Right lobe of liver (tissue), 6 donors: ENCODE measurements at regions not wholly inside any gene's neighbourhood (a gene's known extent, or its start where the extent isn't known, plus 50 kb on each side); places are given as distances from the start of the nearest gene placed in this dataset.

ENCODE experiments used
- ATAC-seq, 4 donors: fragments of 200-7000 bp; cut with Tn5 transposase; one replicate each; pipeline ENCODE4 v1.9.1; 2020; ENCODE audit warnings: mild to moderate bottlenecking in 4 of 4, moderate library complexity in 4 of 4
- DNase-seq, 3 donors: peaks; one replicate each; pipeline ENCODE4 v3.0.0-alpha.2; 2020
- H3K27ac ChIP-seq, 3 donors: fragments of 200-600 bp; one replicate each; pipeline ENCODE4 v1.8.0; 2022
- H3K27me3 ChIP-seq, 2 donors: fragments of 200-600 bp; one replicate each; pipeline ENCODE4 v1.8.0; 2022
- H3K36me3 ChIP-seq, 4 donors: fragments of 200-600 bp; sonication (generic) in 1 of 4; one replicate each; pipeline versions ENCODE4 v1.5.1 to v1.8.0; 2017 to 2022; ENCODE audit warnings: control low read depth in 1 of 4
- H3K4me1 ChIP-seq, 4 donors: fragments of 200-600 bp; sonication (generic) in 1 of 4; one replicate each; pipeline versions ENCODE4 v1.5.1 to v1.8.0; 2017 to 2022; ENCODE audit warnings: control low read depth in 1 of 4
- H3K4me3 ChIP-seq, 3 donors: fragments of 200-600 bp; one replicate each; pipeline ENCODE4 v1.8.0; 2022
- H3K9me3 ChIP-seq, 4 donors: fragments of 200-600 bp; sonication (generic) in 1 of 4; one replicate each; pipeline versions ENCODE4 v1.5.1 to v1.8.0; 2017 to 2022; ENCODE audit warnings: control low read depth in 1 of 4
- POLR2A ChIP-seq: fragments of 450-650 bp; IDR thresholded peaks from one replicate; pipeline ENCODE4 v1.6.1; 2017; ENCODE audit warnings: antibody characterized with exemption, mild to moderate bottlenecking
- WGBS: methylation state at CpG from one replicate; pipeline ENCODE4 v1.1.6; 2018; ENCODE audit warnings: low coverage, low lambda C conversion rate; ENCODE audit not compliant: insufficient coverage; ENCODE audit errors: missing lambda C conversion rate; 5-methylcytosine and 5-hydroxymethylcytosine counted together
- intact Hi-C, 2 donors: fragments of 100-400 bp; cut with DNase I; formaldehyde crosslinking; loops; one replicate each; pipeline versions ENCODE4 v1.11.2 to v1.14.1; 2022
- TF ChIP-seq, protein P1 (sequence below), 4 donors: fragments of 200-600 bp in 3 of 4; fragments of 450-650 bp in 1 of 4; IDR thresholded peaks; one replicate each; pipeline versions ENCODE4 v1.5.1 to v1.8.0; 2016 to 2022; ENCODE audit warnings: antibody characterized with exemption in 4 of 4, mild to moderate bottlenecking in 2 of 4
- donor health status: DM: no; HTN: yes; CAD: no.
- donor health status: DM: no; HTN: no; CAD: no.
- donor health status: DM: no; HTN: no; CAD: no.
- donor health status: DM: no; HTN: yes; CAD: no.
- donor health status: DM: no; HTN: yes; CAD: no.

- no peak overlapping the region for H3K27ac ChIP-seq
- WGBS: 27% methylated on average over 1 of the region's 1 CpG
- DNase-seq: no peak
- no peaks in the 10 kb centered on the region for H3K9me3 ChIP-seq
- no peaks in the 10 kb centered on the region for H3K4me1 ChIP-seq
- H3K27me3 ChIP-seq: no peaks in the 10 kb centered on the region
- no peak overlapping the region for H3K4me3 ChIP-seq
- no peaks in the 10 kb centered on the region for H3K36me3 ChIP-seq
- intact Hi-C loops: no loop called here
- TF ChIP-seq, protein P1, sequence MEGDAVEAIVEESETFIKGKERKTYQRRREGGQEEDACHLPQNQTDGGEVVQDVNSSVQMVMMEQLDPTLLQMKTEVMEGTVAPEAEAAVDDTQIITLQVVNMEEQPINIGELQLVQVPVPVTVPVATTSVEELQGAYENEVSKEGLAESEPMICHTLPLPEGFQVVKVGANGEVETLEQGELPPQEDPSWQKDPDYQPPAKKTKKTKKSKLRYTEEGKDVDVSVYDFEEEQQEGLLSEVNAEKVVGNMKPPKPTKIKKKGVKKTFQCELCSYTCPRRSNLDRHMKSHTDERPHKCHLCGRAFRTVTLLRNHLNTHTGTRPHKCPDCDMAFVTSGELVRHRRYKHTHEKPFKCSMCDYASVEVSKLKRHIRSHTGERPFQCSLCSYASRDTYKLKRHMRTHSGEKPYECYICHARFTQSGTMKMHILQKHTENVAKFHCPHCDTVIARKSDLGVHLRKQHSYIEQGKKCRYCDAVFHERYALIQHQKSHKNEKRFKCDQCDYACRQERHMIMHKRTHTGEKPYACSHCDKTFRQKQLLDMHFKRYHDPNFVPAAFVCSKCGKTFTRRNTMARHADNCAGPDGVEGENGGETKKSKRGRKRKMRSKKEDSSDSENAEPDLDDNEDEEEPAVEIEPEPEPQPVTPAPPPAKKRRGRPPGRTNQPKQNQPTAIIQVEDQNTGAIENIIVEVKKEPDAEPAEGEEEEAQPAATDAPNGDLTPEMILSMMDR (IDR thresholded peaks at IDR 0.05): no peak
- no peak for TF ChIP-seq POLR2A
- ATAC-seq: no peak
Observed at GRCh38 chr12:78447373-78447772, 417.2 kb upstream of the SYT1 start.

GRCh38 chr12:78448692-78449091 lies 415.9 kb upstream of the SYT1 start:
- WGBS: 59% methylated on average over 2 of the region's 2 CpGs
- H3K27me3 ChIP-seq: no peaks in the 10 kb centered on the region

GRCh38 chr12:78455991-78456390 lies 408.6 kb upstream of the SYT1 start:
- H3K4me3 ChIP-seq: no peak overlapping the region
- no peak for DNase-seq
- H3K27me3 ChIP-seq: no peaks in the 10 kb centered on the region
- intact Hi-C loops: no loop called here
- H3K4me1 ChIP-seq: no peaks in the 10 kb centered on the region
- ATAC-seq: no peak
- WGBS: 38% methylated on average over 1 of the region's 1 CpG
- H3K9me3 ChIP-seq: no peaks in the 10 kb centered on the region
- no peaks in the 10 kb centered on the region for H3K36me3 ChIP-seq
- H3K27ac ChIP-seq: no peak overlapping the region
- no peak for TF ChIP-seq POLR2A
- TF ChIP-seq, protein P1 (IDR thresholded peaks at IDR 0.05): no peak

More at GRCh38 chr12:78448692-78449091, 415.9 kb upstream of the SYT1 start:
- H3K36me3 ChIP-seq: no peaks in the 10 kb centered on the region
- intact Hi-C loops: no loop called here
- no peak for ATAC-seq
- TF ChIP-seq, protein P1 (IDR thresholded peaks at IDR 0.05): no peak
- H3K4me1 ChIP-seq: no peaks in the 10 kb centered on the region
- H3K27ac ChIP-seq: no peak overlapping the region
- DNase-seq: no peak
- no peaks in the 10 kb centered on the region for H3K9me3 ChIP-seq
- no peak overlapping the region for H3K4me3 ChIP-seq

DNA sequence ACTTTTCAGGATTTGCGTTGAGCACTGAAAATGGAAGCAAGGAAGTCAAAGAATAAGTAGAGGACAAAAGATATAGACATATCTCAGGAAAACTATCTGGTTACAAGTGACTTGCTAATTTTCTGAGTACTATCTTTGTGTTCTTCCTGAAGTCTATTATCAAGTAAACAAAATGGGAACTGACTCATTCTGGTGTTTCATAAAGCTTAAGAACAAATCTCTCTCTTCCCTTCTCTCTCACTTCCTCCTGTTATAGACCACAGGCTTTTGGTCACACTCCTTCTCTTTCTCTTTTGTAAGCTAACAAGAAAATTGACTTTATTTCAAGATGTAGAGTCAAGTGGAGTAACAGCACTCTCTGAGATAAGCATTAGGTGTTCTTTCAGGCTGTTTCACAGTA lies 406.6 kb upstream of the SYT1 start:
- Histone ChIP-seq H3K4me3 (no peak overlapping the region), H3K27me3 (no peaks in the 10 kb centered on the region), H3K9me3 (no peaks in the 10 kb centered on the region), H3K27ac (no peak overlapping the region), H3K36me3 (no peaks in the 10 kb centered on the region), H3K4me1 (no peaks in the 10 kb centered on the region)
- DNase-seq (no peak), ATAC-seq (no peak)
- 55% methylated on average over 1 of the region's 1 CpG for WGBS
- TF ChIP-seq, protein P1 (IDR thresholded peaks at IDR 0.05): no peak
- TF ChIP-seq POLR2A: no peak
- intact Hi-C loops: no loop called here
